HG03025 (cell line): ENCODE measurements at regions not wholly inside any gene's neighbourhood (a gene's known extent, or its start where the extent isn't known, plus 50 kb on each side); places are given as distances from the start of the nearest gene placed in this dataset.
"Not testable (repeated sequence)": the region's sequence is repeated elsewhere in the genome, so short reads cannot be mapped to it uniquely, and the experiment has no call there.

ENCODE experiments used
- ATAC-seq: cut with Tn5 transposase; IDR thresholded peaks from one replicate; pipeline ENCODE4 v1.9.1; 2021; ENCODE audit warnings: mild to moderate bottlenecking, moderate library complexity; ENCODE audit not compliant: unreplicated experiment, low FRiP score

- ATAC-seq: no peak
These were observed 89.1 kb downstream of the CRYGS start for GRCh38 chr3:186454881-186455703.

- ATAC-seq: no peak
These were observed 90.6 kb downstream of the CRYGS start for GRCh38 chr3:186453531-186453930.

DNA sequence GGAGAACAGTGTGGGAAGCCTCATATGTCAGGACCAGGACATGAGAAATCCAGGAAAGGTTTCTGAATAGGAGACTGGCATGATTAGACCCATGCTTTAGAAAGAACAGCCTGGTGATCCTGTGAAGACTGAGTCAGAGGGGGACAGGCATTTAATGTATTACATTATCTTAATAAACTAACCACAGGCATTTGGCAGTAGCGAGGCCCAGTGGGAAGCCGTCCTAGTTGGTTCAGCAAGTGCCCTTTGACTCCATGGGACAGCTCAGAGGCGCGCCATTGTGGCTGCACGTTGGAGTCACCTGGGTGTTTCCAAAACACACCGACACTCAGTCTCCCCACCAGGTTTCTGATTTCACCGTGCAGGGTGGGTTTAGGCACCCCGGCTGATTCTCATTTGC is 90.5 kb upstream of the DGKG start:
- ATAC-seq: no peak

DNA sequence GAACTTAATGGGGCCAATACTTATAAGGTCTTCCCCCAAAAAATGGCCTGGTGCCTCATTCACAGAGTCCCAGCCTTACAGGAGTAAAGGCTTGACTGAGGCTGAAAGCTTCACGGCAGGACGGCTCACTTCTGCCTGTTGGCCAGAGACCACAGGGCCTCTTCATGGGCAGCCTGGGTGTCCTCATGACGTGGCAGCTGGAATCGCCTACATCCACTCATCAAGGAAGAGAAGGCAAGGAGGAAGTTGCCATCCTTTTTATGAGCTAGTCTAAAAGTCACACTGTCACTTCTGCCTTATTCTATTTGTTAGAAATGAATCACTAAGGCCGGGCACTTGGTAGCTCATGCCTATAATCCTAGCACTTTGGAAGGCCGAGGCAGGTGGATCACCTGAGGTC is 89.3 kb upstream of the DGKG start:
- ATAC-seq: no peak

DNA sequence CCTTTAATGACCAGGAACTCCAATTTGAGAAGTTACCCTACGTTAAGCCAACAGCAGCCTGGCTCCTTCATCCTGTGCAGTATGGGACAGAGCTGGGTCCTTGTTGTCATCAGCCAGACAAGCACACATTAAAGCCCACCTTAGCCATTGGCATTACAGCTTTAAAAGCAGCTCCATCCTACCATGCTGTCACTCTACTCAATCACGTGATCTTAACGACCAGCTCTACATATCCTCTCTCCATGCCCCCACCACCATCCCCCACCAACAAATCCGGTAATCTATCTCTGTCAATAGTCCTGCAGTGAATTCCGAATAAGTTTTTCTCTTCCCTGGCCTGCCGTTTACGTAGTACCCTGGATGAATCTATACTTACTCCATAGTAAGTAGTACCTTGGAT is 82.9 kb upstream of the DGKG start:
- no peak for ATAC-seq

GRCh38 chr3:186444288-186444687 is 82.3 kb upstream of the DGKG start:
- no peak for ATAC-seq

- ATAC-seq: not testable (repeated sequence)
These were observed 80.9 kb upstream of the DGKG start for GRCh38 chr3:186442979-186443378.

DNA sequence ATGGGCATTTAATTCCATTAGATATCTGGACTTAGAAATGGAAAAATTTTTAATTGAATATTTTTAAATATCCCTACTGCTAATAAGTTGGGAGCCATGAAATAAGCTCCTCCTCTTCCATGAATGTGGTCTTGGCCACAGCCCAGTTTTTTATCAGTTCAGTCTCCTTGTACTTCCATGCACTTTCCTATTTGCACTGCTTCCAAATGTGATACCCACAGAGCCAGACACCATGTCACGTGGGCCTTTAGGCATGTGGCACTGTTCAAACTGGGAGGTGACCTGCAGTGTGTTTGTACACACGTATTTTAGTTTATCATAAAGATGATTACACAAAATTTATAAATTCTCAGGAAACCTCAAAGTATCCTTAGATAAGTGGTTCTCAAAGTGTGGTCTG is 80.1 kb upstream of the DGKG start:
- ATAC-seq: no peak

- no peak for ATAC-seq
These were observed 78.9 kb upstream of the DGKG start for GRCh38 chr3:186440891-186441290.

GRCh38 chr3:186439725-186440124 is 77.7 kb upstream of the DGKG start:
- no peak for ATAC-seq

- ATAC-seq: not testable (repeated sequence)
These were observed 73.3 kb upstream of the DGKG start for GRCh38 chr3:186435332-186435731.

GRCh38 chr3:186432944-186433732 is 71.1 kb upstream of the DGKG start:
- ATAC-seq: no peak

DNA sequence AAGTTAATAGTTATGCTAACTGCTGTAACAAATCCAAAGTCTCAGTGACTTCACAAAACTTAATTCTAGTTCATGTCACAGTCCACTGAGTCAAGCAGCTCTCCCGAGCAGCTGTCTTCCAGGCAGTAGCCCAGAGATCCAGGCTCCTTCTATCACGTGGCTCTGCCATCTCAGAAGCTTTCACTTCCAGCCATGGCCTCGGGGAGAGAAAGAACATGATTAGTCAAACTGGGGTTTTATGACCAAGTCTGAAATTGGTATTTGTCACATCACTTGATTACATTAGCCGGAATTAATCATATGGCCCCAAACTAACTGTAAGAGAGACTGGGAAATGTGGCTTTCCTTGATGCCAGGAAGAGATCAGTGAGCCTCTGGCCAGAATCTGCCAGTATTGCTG is 70.2 kb upstream of the DGKG start:
- no peak for ATAC-seq

DNA sequence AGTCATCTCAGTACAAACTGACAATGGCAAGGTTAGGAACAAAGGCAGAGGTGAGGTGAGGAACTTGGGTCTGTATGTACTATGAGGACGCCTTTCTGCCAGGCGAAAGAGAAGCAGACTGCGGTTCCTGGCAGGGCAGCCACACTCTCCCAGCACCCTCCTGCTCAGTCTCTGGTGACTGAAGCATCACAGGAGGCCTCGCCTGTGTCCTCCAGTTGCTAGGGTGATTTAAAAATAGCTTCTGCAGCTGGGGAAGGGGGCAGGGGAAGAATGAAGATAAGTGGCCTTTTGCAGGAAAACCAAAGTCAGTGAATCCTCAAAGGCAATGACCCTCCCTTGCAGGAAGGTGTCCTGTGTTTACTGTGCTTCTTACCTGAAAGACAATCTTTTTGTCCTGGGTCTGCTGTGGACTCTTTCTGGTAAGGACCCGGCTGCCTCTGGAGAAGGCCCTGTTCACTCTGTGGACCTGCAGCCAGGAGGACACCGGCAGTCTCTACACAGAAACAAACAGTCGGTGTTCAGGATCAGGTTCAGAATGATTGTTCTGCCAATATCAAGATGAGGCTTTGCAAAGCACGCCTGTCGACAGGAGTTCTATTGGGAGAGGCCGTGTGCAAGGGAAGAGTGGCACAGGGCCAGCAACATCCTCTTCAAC is 65.7 kb upstream of the DGKG start:
- ATAC-seq: no peak

- no peak for ATAC-seq
These were observed 64.0 kb upstream of the DGKG start for GRCh38 chr3:186425788-186426730.

GRCh38 chr3:186421946-186422345 is 59.9 kb upstream of the DGKG start:
- no peak for ATAC-seq

- no peak for ATAC-seq
These were observed 56.7 kb upstream of the DGKG start for GRCh38 chr3:186418671-186419145.

- no peak for ATAC-seq
These were observed 55.8 kb upstream of the DGKG start for GRCh38 chr3:186417791-186418190.

DNA sequence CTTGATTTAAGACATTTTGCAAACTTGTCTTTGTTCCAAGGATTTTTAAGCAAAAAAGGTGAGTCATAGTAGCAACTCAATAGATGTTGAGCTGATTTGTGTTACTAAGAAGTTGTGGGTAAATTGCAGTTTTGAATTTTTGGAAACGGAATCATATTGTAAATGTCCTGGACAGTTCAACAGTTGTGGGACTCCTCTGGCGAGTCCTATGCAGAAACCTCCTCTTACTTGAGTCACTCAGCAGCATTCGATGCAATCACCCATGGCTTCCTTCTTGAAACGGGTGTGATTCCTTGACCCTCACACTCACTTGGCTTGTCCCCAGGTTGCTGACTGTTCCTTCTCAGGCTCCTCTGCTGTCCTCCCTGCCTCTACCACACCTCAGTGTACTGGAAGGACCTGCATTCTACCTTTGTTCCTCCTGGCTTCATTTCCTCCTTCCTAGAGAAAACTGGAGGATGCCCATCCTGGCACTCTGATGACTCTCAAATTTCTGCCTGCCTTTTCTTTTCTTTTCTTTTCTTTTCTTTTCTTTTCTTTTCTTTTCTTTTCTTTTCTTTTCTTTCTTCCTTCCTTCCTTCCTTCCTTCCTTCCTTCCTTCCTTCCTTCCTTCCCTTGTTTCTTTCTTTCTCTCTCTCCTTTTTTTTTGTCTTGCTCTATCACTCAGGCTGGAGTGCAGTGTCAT is 52.8 kb upstream of the DGKG start:
- no peak for ATAC-seq
